Peyer's patch (tissue), 4 donors: ENCODE measurements at regions not wholly inside any gene's neighbourhood (a gene's known extent, or its start where the extent isn't known, plus 50 kb on each side); places are given as distances from the start of the nearest gene placed in this dataset.

Experiments
- CTCF ChIP-seq, 6 experiments: fragments of 450-650 bp in 4 of 6; fragments of 200-600 bp in 2 of 6; sonication (generic) in 1 of 6; IDR thresholded peaks; one replicate each; pipeline ENCODE4 v1.5.1; 2017 to 2019; ENCODE audit warnings: antibody characterized with exemption in 6 of 6, mild to moderate bottlenecking in 3 of 6, moderate library complexity in 1 of 6
- POLR2A ChIP-seq, 2 donors: fragments of 450-650 bp; IDR thresholded peaks; one replicate each; pipeline ENCODE4 v1.5.1; 2017; ENCODE audit warnings: antibody characterized with exemption in 2 of 2, mild to moderate bottlenecking in 2 of 2, moderate library complexity in 2 of 2

- no peak for TF ChIP-seq CTCF (IDR thresholded peaks at IDR 0.05)
- TF ChIP-seq POLR2A (IDR thresholded peaks at IDR 0.05), result no peak
These were observed 123.2 kb upstream of the KLF6 start for GRCh38 chr10:3908183-3908582.
